ENCODE measurements at regions not wholly inside any gene's neighbourhood (a gene's known extent, or its start where the extent isn't known, plus 50 kb on each side); places are given as distances from the start of the nearest gene placed in this dataset.

DNA sequence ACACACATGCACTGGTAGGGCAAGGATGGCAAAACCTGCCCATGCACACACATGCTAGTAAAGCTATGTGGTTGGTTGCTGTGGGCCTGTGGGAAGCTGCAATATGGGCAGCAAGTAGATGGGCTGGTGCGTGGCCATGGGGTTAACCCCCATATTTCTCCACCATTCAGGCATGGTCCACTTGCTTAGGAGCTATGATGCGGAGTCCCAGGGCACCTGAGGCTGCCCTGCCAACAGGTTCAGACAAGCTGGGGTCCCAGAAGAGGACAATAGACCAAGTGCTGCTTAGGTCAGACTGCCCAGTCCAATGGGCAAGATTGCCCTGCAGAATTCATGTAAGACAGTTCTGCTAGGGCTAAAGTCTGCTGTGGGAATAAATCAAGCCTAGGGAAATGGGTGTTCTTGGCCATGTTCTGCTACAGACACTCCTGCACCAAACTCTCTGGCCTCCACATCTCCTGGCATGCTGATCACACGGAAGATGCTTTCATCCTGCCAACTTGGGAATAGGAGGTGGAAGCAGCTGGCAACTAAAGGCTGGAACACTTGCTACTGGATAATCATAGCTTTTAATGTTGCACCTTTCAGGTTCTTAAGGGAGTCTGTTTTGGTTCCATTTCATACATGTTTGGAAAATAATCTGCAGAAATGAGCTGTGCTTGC lies 646.3 kb upstream of the SLITRK1 start:
- no peaks in the 10 kb centered on the region for H3K27me3 ChIP-seq (ENCODE audit: control insufficient read depth in 1 of 2, insufficient read depth in 2 of 2, low read length in 2 of 2)
- no peak overlapping the region for H3K4me3 ChIP-seq (ENCODE audit: low read length in 2 of 2)
- no peak overlapping the region for H3K27ac ChIP-seq (ENCODE audit: low read length)
- no peaks in the 10 kb centered on the region for H3K36me3 ChIP-seq (ENCODE audit: control insufficient read depth in 2 of 2, insufficient read depth in 2 of 2, low read length in 2 of 2)
- H3K4me1 ChIP-seq (ENCODE audit: control insufficient read depth, insufficient read depth, low read length), result no peaks in the 10 kb centered on the region
- H3K9ac ChIP-seq (ENCODE audit: low read length in 2 of 2), result no peak overlapping the region
- H3K9me3 ChIP-seq (ENCODE audit: control insufficient read depth in 2 of 2, low read length in 2 of 2), result no peaks in the 10 kb centered on the region

DNA sequence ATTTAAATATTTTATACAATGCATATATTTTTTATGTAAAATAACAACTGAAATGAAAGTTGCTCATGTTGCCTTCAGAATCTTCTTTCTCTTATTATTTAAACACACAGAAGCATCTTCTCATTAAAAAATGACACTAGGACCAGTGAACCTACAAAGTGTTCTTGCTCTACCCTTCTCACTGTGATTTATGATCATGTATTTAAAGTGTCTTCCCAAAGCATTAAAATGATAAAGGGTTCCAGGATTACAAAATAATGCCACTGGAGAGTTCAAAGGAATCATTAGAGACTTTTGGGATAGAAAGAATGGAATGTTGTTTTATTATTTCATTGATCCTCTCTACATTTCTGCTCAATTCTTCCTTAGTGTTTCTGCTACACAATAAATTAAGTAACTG lies 643.6 kb upstream of the SLITRK1 start:
- H3K4me1 ChIP-seq (ENCODE audit: control insufficient read depth, insufficient read depth, low read length), result no peaks in the 10 kb centered on the region
- H3K36me3 ChIP-seq (ENCODE audit: control insufficient read depth in 2 of 2, insufficient read depth in 2 of 2, low read length in 2 of 2), result no peaks in the 10 kb centered on the region
- no peaks in the 10 kb centered on the region for H3K9me3 ChIP-seq (ENCODE audit: control insufficient read depth in 2 of 2, low read length in 2 of 2)
- no peaks in the 10 kb centered on the region for H3K27me3 ChIP-seq (ENCODE audit: control insufficient read depth in 1 of 2, insufficient read depth in 2 of 2, low read length in 2 of 2)
- no peak overlapping the region for H3K4me3 ChIP-seq (ENCODE audit: low read length in 2 of 2)
- H3K9ac ChIP-seq (ENCODE audit: low read length in 2 of 2), result no peak overlapping the region
- no peak overlapping the region for H3K27ac ChIP-seq (ENCODE audit: low read length)

DNA sequence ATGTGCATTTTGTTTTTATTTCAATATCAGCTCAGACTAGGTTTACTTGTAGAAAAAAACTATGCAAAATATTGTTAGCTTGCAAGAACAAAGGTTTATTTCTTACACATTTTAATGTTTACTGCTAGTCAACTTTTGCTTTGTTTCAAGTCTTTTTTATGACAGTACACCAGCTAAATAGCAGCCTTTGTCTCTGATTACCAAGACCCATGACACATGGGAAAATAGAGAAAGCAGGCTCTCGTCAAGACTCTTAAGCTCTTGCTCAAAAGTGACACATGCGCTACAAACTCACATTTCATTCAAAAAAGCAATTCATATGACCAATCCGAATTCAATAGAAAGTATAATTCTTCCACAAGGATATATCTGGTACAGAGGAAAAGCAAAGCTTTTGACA lies 642.3 kb upstream of the SLITRK1 start:
- Histone ChIP-seq H3K27ac (ENCODE audit: low read length) (no peak overlapping the region), H3K9ac (ENCODE audit: low read length in 2 of 2) (no peak overlapping the region), H3K4me3 (ENCODE audit: low read length in 2 of 2) (no peak overlapping the region), H3K9me3 (ENCODE audit: control insufficient read depth in 2 of 2, low read length in 2 of 2) (no peaks in the 10 kb centered on the region), H3K27me3 (ENCODE audit: control insufficient read depth in 1 of 2, insufficient read depth in 2 of 2, low read length in 2 of 2) (no peaks in the 10 kb centered on the region), H3K36me3 (ENCODE audit: control insufficient read depth in 2 of 2, insufficient read depth in 2 of 2, low read length in 2 of 2) (no peaks in the 10 kb centered on the region), H3K4me1 (ENCODE audit: control insufficient read depth, insufficient read depth, low read length) (no peaks in the 10 kb centered on the region)

DNA sequence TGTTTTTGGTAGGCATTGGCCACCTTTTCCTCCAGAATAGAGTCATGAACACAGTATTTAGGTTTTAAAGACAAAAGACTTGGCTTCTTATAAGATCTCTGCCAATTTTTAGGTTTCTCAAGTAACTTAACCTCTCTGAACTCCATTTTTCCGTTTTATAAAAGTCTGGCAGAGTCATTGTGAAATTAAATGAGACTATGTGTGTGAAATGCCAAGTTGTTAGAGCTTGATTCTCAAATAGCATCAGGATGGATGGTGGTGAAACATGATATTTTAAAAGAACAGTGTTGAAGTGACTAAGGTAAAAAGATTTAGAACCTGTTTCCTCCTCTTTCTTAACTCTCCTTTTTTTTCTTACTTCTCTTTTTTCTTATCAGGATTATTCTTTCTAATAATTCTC lies 617.7 kb upstream of the SLITRK1 start:
- Histone ChIP-seq H3K27ac (ENCODE audit: low read length) (no peak overlapping the region), H3K9ac (ENCODE audit: low read length in 2 of 2) (no peak overlapping the region), H3K9me3 (ENCODE audit: control insufficient read depth in 2 of 2, low read length in 2 of 2) (no peaks in the 10 kb centered on the region), H3K27me3 (ENCODE audit: control insufficient read depth in 1 of 2, insufficient read depth in 2 of 2, low read length in 2 of 2) (no peaks in the 10 kb centered on the region), H3K4me3 (ENCODE audit: low read length in 2 of 2) (no peak overlapping the region), H3K4me1 (ENCODE audit: control insufficient read depth, insufficient read depth, low read length) (no peaks in the 10 kb centered on the region), H3K36me3 (ENCODE audit: control insufficient read depth in 2 of 2, insufficient read depth in 2 of 2, low read length in 2 of 2) (no peaks in the 10 kb centered on the region)

DNA sequence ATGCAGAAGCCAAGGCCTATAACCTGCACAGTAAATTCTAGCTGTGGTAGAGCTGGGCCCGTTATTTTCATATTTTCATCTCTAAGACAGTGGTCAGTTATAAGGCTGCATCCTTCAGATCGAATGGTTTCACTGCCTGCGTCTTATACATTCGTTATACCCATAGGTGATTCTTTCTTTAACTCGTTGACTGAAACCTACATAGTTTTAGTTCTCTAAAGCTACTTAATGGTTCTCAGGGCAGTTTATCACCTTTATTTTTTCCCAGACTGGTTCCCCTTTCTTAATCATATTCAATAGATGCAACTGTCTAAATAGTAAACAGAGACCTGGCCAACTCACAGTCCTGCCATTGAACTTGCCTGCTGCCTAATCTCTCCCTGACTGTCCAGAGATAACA lies 615.3 kb upstream of the SLITRK1 start:
- no peaks in the 10 kb centered on the region for H3K4me1 ChIP-seq (ENCODE audit: control insufficient read depth, insufficient read depth, low read length)
- no peaks in the 10 kb centered on the region for H3K36me3 ChIP-seq (ENCODE audit: control insufficient read depth in 2 of 2, insufficient read depth in 2 of 2, low read length in 2 of 2)
- no peak overlapping the region for H3K27ac ChIP-seq (ENCODE audit: low read length)
- H3K9ac ChIP-seq (ENCODE audit: low read length in 2 of 2), result no peak overlapping the region
- no peaks in the 10 kb centered on the region for H3K27me3 ChIP-seq (ENCODE audit: control insufficient read depth in 1 of 2, insufficient read depth in 2 of 2, low read length in 2 of 2)
- H3K9me3 ChIP-seq (ENCODE audit: control insufficient read depth in 2 of 2, low read length in 2 of 2), result no peaks in the 10 kb centered on the region
- H3K4me3 ChIP-seq (ENCODE audit: low read length in 2 of 2), result no peak overlapping the region

DNA sequence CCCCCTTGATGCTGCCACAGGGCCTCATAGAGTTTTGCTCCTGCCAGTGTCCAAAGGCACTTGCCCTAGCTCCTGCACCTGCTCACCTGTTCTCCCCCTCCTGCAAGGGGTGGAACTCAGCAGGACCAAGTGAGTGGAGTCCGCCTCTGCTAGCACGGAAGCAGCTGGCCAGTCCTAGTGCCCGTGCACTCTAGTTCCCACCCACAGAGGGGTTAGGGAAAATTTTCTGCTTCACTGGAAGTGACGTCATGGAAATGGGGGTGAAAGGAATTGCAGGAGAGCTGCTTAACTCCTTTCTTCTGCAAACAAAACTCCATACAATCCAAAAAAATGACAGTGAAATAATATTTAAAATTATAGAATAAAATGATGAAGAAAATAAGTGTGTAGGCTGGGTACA lies 609.7 kb upstream of the SLITRK1 start:
- Histone ChIP-seq H3K9me3 (ENCODE audit: control insufficient read depth in 2 of 2, low read length in 2 of 2) (no peaks in the 10 kb centered on the region), H3K36me3 (ENCODE audit: control insufficient read depth in 2 of 2, insufficient read depth in 2 of 2, low read length in 2 of 2) (no peaks in the 10 kb centered on the region), H3K9ac (ENCODE audit: low read length in 2 of 2) (no peak overlapping the region), H3K27me3 (ENCODE audit: control insufficient read depth in 1 of 2, insufficient read depth in 2 of 2, low read length in 2 of 2) (no peaks in the 10 kb centered on the region), H3K27ac (ENCODE audit: low read length) (no peak overlapping the region), H3K4me1 (ENCODE audit: control insufficient read depth, insufficient read depth, low read length) (no peaks in the 10 kb centered on the region), H3K4me3 (ENCODE audit: low read length in 2 of 2) (no peak overlapping the region)

DNA sequence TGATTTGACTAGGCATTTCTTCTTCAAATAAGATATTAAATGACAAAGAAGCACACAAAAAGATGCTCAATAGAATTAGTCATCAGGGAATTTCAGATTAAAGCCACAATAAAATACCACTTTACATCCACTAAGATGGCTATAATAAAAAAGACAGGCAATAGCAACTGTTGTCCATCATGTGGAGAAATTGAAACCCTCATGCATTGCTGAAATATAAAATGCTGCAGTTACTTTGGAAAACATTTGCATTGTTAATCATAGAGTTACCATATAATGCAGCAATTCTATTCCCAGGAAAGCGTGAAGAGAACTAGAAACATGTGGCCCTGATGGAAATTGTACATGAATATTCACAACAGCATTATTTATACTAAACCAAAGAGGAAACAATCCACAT lies 605.5 kb upstream of the SLITRK1 start:
- Histone ChIP-seq H3K9ac (ENCODE audit: low read length in 2 of 2) (no peak overlapping the region), H3K36me3 (ENCODE audit: control insufficient read depth in 2 of 2, insufficient read depth in 2 of 2, low read length in 2 of 2) (no peaks in the 10 kb centered on the region), H3K27ac (ENCODE audit: low read length) (no peak overlapping the region), H3K27me3 (ENCODE audit: control insufficient read depth in 1 of 2, insufficient read depth in 2 of 2, low read length in 2 of 2) (no peaks in the 10 kb centered on the region), H3K9me3 (ENCODE audit: control insufficient read depth in 2 of 2, low read length in 2 of 2) (no peaks in the 10 kb centered on the region), H3K4me3 (ENCODE audit: low read length in 2 of 2) (no peak overlapping the region), H3K4me1 (ENCODE audit: control insufficient read depth, insufficient read depth, low read length) (no peaks in the 10 kb centered on the region)

DNA sequence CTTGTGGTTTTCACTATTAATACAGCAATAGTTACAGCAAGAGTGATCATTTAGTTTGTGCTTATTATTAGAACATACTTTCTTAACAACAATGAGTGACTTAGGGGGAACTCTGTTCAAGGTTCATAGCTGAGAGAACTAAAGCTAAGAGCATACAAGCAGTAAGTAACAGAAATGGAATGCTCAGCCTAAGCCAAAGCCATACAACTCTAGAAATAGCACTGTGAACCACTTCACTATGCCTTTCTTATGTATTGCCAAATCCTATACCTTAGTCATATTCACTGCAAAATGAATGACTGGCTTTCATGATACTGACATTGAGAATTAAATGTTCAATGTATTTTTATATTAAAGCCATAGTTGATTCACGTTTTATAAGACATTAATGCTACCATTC lies 599.7 kb upstream of the SLITRK1 start:
- no peaks in the 10 kb centered on the region for H3K9me3 ChIP-seq (ENCODE audit: control insufficient read depth in 2 of 2, low read length in 2 of 2)
- H3K4me3 ChIP-seq (ENCODE audit: low read length in 2 of 2), result no peak overlapping the region
- no peaks in the 10 kb centered on the region for H3K36me3 ChIP-seq (ENCODE audit: control insufficient read depth in 2 of 2, insufficient read depth in 2 of 2, low read length in 2 of 2)
- H3K9ac ChIP-seq (ENCODE audit: low read length in 2 of 2), result no peak overlapping the region
- no peaks in the 10 kb centered on the region for H3K27me3 ChIP-seq (ENCODE audit: control insufficient read depth in 1 of 2, insufficient read depth in 2 of 2, low read length in 2 of 2)
- no peaks in the 10 kb centered on the region for H3K4me1 ChIP-seq (ENCODE audit: control insufficient read depth, insufficient read depth, low read length)
- H3K27ac ChIP-seq (ENCODE audit: low read length), result no peak overlapping the region

DNA sequence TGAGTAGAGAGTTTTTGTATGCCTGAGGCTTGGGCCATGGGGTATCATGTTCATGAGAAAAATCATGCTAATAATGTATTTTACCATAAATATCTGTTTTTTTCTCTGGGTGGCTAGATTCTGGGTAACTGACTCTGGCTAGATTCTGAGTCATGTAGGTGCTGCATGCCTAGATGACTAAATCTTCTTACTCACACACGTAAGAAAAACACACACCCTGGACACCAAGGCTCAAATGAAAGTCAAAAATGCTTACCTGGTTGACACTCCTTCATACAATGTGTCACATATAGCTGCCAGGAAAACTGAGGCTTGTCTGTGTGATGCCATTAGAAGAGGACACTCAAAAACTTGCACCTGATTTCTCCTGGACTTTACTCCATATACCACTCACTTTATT lies 597.4 kb upstream of the SLITRK1 start:
- Histone ChIP-seq H3K27ac (ENCODE audit: low read length) (no peak overlapping the region), H3K4me3 (ENCODE audit: low read length in 2 of 2) (no peak overlapping the region), H3K4me1 (ENCODE audit: control insufficient read depth, insufficient read depth, low read length) (no peaks in the 10 kb centered on the region), H3K27me3 (ENCODE audit: control insufficient read depth in 1 of 2, insufficient read depth in 2 of 2, low read length in 2 of 2) (no peaks in the 10 kb centered on the region), H3K9me3 (ENCODE audit: control insufficient read depth in 2 of 2, low read length in 2 of 2) (peaks cover 0 to 2% of the 10 kb centered on the region in 2 donors), H3K9ac (ENCODE audit: low read length in 2 of 2) (no peak overlapping the region), H3K36me3 (ENCODE audit: control insufficient read depth in 2 of 2, insufficient read depth in 2 of 2, low read length in 2 of 2) (no peaks in the 10 kb centered on the region)

DNA sequence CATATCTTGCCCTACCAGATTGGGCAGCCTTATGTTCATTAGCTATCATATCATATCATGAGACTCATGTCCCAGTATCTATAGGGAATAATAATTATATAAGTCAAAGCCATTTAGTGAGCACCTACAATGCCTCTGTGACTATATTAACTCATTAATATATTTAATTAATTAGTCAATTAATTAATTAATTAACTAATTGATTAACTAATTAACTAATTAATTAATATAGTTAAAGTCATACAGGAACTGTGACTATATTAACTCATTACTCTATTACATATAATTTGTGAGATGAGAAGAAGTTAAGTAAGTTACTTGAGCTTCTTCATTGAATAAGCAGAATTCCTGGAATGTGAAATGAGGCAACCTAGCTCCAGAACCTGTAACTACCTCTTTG lies 588.3 kb upstream of the SLITRK1 start:
- H3K9me3 ChIP-seq (ENCODE audit: control insufficient read depth in 2 of 2, low read length in 2 of 2), result no peaks in the 10 kb centered on the region
- no peak overlapping the region for H3K27ac ChIP-seq (ENCODE audit: low read length)
- no peaks in the 10 kb centered on the region for H3K4me1 ChIP-seq (ENCODE audit: control insufficient read depth, insufficient read depth, low read length)

DNA sequence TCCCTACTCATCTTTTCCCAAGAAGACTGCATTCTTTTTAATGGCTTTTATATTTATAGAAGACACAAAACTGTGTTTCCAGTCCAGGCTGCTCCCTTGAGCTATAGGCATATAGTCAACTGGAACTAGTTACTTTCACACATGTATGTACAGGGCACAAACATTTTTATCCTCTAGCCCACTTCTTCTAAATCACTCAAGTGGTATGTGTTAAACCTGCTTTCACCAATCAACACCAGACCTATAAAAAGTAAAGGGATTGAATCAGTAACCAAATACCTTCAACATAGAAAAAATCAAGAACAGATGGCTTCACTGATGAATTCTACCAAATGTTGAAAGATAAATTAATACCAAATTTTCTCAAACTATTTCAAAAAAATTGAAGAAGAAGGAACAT lies 584.2 kb upstream of the SLITRK1 start:
- Histone ChIP-seq H3K27ac (ENCODE audit: low read length) (no peak overlapping the region), H3K9ac (ENCODE audit: low read length in 2 of 2) (no peak overlapping the region), H3K4me1 (ENCODE audit: control insufficient read depth, insufficient read depth, low read length) (no peaks in the 10 kb centered on the region), H3K9me3 (ENCODE audit: control insufficient read depth in 2 of 2, low read length in 2 of 2) (no peaks in the 10 kb centered on the region), H3K27me3 (ENCODE audit: control insufficient read depth in 1 of 2, insufficient read depth in 2 of 2, low read length in 2 of 2) (no peaks in the 10 kb centered on the region), H3K4me3 (ENCODE audit: low read length in 2 of 2) (no peak overlapping the region), H3K36me3 (ENCODE audit: control insufficient read depth in 2 of 2, insufficient read depth in 2 of 2, low read length in 2 of 2) (no peaks in the 10 kb centered on the region)

More for the DNA sequence above, 588.3 kb upstream of the SLITRK1 start:
- Histone ChIP-seq H3K27me3 (ENCODE audit: control insufficient read depth in 1 of 2, insufficient read depth in 2 of 2, low read length in 2 of 2) (no peaks in the 10 kb centered on the region), H3K9ac (ENCODE audit: low read length in 2 of 2) (no peak overlapping the region), H3K36me3 (ENCODE audit: control insufficient read depth in 2 of 2, insufficient read depth in 2 of 2, low read length in 2 of 2) (no peaks in the 10 kb centered on the region), H3K4me3 (ENCODE audit: low read length in 2 of 2) (no peak overlapping the region)

Data from stomach smooth muscle (tissue), 2 donors.